GM12878 (cell line): ENCODE measurements at regions not wholly inside any gene's neighbourhood (a gene's known extent, or its start where the extent isn't known, plus 50 kb on each side); places are given as distances from the start of the nearest gene placed in this dataset.

Experiments used
- CHD1 ChIP-seq: IDR thresholded peaks from 2 replicates; pipeline ENCODE4 v1.6.1; 2012; ENCODE audit warnings: low read depth, low read length, improper control_type of control experiment
- FOXM1 ChIP-seq: IDR thresholded peaks from 2 replicates; pipeline ENCODE4 v1.6.1; 2012; ENCODE audit warnings: low read depth, mild to moderate bottlenecking, inconsistent platforms, low read length, moderate library complexity
- IKZF2 ChIP-seq, 2 experiments: fragments of 450-650 bp; IDR thresholded peaks; 2 replicates each; pipeline ENCODE4 v1.6.1; 2017; ENCODE audit warnings: mild to moderate bottlenecking in 2 of 2, moderate library complexity in 2 of 2
- RFX5 ChIP-seq: IDR thresholded peaks from 2 replicates; pipeline ENCODE4 v1.6.1; 2011; ENCODE audit warnings: low read depth, low read length, improper control_type of control experiment
- SMAD1 ChIP-seq: fragments of 450-650 bp; IDR thresholded peaks from 2 replicates; pipeline ENCODE4 v1.6.1; 2018; ENCODE audit warnings: mild to moderate bottlenecking, low read depth; ENCODE audit not compliant: partially characterized antibody
- SREBF1 ChIP-seq: IDR thresholded peaks from 2 replicates; pipeline ENCODE4 v1.6.1; 2012; ENCODE audit warnings: mild to moderate bottlenecking, low read length
- ZNF217 ChIP-seq: fragments of 450-650 bp; IDR thresholded peaks from 2 replicates; pipeline ENCODE4 v1.6.1; 2017; ENCODE audit warnings: antibody characterized with exemption, mild to moderate bottlenecking
- TF ChIP-seq, protein P1 (sequence below): IDR thresholded peaks from 2 replicates; pipeline ENCODE4 v1.6.1; 2012; ENCODE audit warnings: low read depth, low read length, improper control_type of control experiment
- TF ChIP-seq, protein P2 (sequence below): fragments of 450-650 bp; IDR thresholded peaks from 2 replicates; pipeline ENCODE4 v1.6.1; 2017; ENCODE audit warnings: mild to moderate bottlenecking, low read depth, inconsistent platforms; ENCODE audit not compliant: poor library complexity, severe bottlenecking
- TF ChIP-seq, protein P3 (sequence below): fragments of 450-650 bp; IDR thresholded peaks from 2 replicates; pipeline ENCODE4 v1.6.1; 2017; ENCODE audit warnings: antibody characterized with exemption, mild to moderate bottlenecking, moderate library complexity
- TF ChIP-seq, protein P4 (sequence below): fragments of 450-650 bp; IDR thresholded peaks from 2 replicates; pipeline ENCODE4 v1.6.1; 2016; ENCODE audit warnings: mild to moderate bottlenecking, moderate library complexity, borderline replicate concordance
- TF ChIP-seq, protein P5 (sequence below): fragments of 450-650 bp; IDR thresholded peaks from 2 replicates; pipeline ENCODE4 v1.6.1; 2017; ENCODE audit warnings: mild to moderate bottlenecking

DNA sequence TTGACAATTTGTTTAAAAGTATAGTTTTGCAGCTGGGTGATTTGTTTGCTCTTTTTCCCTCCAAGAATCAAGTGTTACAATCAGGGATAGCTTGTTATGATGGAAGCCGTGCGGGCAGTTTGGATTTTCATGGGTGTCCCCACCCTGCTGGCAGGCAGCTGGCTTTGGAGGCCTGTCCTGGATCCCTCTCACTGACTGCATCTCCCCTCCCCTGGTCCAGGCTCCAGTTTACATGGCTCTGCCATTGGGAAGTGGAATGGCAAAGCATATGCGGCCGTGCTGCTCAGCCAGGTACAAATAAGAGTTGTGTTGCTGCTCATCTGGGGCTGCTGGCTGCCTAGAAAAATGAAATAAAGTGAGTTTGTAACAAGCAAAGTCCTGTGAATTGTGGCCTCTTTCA, 76.0 kb downstream of the CXCL12 start (continued):
- TF ChIP-seq, protein P1, sequence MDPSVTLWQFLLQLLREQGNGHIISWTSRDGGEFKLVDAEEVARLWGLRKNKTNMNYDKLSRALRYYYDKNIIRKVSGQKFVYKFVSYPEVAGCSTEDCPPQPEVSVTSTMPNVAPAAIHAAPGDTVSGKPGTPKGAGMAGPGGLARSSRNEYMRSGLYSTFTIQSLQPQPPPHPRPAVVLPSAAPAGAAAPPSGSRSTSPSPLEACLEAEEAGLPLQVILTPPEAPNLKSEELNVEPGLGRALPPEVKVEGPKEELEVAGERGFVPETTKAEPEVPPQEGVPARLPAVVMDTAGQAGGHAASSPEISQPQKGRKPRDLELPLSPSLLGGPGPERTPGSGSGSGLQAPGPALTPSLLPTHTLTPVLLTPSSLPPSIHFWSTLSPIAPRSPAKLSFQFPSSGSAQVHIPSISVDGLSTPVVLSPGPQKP: no peak
- TF ChIP-seq, protein P2, sequence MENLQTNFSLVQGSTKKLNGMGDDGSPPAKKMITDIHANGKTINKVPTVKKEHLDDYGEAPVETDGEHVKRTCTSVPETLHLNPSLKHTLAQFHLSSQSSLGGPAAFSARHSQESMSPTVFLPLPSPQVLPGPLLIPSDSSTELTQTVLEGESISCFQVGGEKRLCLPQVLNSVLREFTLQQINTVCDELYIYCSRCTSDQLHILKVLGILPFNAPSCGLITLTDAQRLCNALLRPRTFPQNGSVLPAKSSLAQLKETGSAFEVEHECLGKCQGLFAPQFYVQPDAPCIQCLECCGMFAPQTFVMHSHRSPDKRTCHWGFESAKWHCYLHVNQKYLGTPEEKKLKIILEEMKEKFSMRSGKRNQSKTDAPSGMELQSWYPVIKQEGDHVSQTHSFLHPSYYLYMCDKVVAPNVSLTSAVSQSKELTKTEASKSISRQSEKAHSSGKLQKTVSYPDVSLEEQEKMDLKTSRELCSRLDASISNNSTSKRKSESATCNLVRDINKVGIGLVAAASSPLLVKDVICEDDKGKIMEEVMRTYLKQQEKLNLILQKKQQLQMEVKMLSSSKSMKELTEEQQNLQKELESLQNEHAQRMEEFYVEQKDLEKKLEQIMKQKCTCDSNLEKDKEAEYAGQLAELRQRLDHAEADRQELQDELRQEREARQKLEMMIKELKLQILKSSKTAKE: no peak
- TF ChIP-seq RFX5 (no peak), FOXM1 (no peak), SMAD1 (no peak), IKZF2 (IDR thresholded peaks at IDR 0.05) (no peak), SREBF1 (no peak), CHD1 (no peak), ZNF217 (no peak)
- TF ChIP-seq, protein P3, sequence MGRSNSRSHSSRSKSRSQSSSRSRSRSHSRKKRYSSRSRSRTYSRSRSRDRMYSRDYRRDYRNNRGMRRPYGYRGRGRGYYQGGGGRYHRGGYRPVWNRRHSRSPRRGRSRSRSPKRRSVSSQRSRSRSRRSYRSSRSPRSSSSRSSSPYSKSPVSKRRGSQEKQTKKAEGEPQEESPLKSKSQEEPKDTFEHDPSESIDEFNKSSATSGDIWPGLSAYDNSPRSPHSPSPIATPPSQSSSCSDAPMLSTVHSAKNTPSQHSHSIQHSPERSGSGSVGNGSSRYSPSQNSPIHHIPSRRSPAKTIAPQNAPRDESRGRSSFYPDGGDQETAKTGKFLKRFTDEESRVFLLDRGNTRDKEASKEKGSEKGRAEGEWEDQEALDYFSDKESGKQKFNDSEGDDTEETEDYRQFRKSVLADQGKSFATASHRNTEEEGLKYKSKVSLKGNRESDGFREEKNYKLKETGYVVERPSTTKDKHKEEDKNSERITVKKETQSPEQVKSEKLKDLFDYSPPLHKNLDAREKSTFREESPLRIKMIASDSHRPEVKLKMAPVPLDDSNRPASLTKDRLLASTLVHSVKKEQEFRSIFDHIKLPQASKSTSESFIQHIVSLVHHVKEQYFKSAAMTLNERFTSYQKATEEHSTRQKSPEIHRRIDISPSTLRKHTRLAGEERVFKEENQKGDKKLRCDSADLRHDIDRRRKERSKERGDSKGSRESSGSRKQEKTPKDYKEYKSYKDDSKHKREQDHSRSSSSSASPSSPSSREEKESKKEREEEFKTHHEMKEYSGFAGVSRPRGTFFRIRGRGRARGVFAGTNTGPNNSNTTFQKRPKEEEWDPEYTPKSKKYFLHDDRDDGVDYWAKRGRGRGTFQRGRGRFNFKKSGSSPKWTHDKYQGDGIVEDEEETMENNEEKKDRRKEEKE: no peak
- TF ChIP-seq, protein P4, sequence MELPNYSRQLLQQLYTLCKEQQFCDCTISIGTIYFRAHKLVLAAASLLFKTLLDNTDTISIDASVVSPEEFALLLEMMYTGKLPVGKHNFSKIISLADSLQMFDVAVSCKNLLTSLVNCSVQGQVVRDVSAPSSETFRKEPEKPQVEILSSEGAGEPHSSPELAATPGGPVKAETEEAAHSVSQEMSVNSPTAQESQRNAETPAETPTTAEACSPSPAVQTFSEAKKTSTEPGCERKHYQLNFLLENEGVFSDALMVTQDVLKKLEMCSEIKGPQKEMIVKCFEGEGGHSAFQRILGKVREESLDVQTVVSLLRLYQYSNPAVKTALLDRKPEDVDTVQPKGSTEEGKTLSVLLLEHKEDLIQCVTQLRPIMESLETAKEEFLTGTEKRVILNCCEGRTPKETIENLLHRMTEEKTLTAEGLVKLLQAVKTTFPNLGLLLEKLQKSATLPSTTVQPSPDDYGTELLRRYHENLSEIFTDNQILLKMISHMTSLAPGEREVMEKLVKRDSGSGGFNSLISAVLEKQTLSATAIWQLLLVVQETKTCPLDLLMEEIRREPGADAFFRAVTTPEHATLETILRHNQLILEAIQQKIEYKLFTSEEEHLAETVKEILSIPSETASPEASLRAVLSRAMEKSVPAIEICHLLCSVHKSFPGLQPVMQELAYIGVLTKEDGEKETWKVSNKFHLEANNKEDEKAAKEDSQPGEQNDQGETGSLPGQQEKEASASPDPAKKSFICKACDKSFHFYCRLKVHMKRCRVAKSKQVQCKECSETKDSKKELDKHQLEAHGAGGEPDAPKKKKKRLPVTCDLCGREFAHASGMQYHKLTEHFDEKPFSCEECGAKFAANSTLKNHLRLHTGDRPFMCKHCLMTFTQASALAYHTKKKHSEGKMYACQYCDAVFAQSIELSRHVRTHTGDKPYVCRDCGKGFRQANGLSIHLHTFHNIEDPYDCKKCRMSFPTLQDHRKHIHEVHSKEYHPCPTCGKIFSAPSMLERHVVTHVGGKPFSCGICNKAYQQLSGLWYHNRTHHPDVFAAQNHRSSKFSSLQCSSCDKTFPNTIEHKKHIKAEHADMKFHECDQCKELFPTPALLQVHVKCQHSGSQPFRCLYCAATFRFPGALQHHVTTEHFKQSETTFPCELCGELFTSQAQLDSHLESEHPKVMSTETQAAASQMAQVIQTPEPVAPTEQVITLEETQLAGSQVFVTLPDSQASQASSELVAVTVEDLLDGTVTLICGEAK: no peak
- TF ChIP-seq, protein P5, sequence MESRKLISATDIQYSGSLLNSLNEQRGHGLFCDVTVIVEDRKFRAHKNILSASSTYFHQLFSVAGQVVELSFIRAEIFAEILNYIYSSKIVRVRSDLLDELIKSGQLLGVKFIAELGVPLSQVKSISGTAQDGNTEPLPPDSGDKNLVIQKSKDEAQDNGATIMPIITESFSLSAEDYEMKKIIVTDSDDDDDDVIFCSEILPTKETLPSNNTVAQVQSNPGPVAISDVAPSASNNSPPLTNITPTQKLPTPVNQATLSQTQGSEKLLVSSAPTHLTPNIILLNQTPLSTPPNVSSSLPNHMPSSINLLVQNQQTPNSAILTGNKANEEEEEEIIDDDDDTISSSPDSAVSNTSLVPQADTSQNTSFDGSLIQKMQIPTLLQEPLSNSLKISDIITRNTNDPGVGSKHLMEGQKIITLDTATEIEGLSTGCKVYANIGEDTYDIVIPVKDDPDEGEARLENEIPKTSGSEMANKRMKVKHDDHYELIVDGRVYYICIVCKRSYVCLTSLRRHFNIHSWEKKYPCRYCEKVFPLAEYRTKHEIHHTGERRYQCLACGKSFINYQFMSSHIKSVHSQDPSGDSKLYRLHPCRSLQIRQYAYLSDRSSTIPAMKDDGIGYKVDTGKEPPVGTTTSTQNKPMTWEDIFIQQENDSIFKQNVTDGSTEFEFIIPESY: no peak
- TF ChIP-seq, all 136 proteins: peak for 0
